ENCODE measurements at regions not wholly inside any gene's neighbourhood (a gene's known extent, or its start where the extent isn't known, plus 50 kb on each side); places are given as distances from the start of the nearest gene placed in this dataset.

- no peak for FAIRE-seq
Observed at GRCh38 chr9:111198936-111199335, 131.1 kb downstream of the OR2K2 start.

GRCh38 chr9:111197256-111197655 is 132.8 kb downstream of the OR2K2 start:
- no peak for DNase-seq (ENCODE audit: extremely low spot score, insufficient read length, low read depth)

More at GRCh38 chr9:111198936-111199335, 131.1 kb downstream of the OR2K2 start:
- DNase-seq (ENCODE audit: extremely low spot score, insufficient read length, low read depth), result no peak

DNA sequence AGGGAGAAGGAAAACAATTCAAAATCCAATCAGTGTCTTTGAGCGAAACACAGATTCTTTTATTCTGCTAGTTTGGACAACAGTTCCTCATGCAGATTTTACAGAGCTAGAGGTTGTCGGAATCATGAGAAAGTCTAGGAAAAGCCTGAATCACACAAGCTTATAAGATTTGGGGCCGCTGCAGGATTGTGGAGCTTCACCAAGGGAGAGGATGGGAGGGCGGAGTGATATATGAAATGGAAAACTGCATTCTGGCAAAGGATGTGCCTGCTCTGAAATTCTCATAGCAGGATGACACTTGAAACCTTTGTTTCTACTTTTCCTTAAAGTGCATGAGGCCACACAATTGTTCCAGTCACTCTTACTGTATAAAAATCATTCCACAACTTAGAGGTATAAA is 134.3 kb downstream of the OR2K2 start:
- FAIRE-seq (no peak), DNase-seq (ENCODE audit: extremely low spot score, insufficient read length, low read depth) (no peak)

More at GRCh38 chr9:111197256-111197655, 132.8 kb downstream of the OR2K2 start:
- FAIRE-seq, result no peak

- DNase-seq (ENCODE audit: extremely low spot score, insufficient read length, low read depth) (no peak), FAIRE-seq (no peak)
Observed at GRCh38 chr9:111193095-111193494, 136.9 kb downstream of the OR2K2 start.

- DNase-seq (ENCODE audit: extremely low spot score, insufficient read length, low read depth) (no peak), FAIRE-seq (no peak)
Observed at GRCh38 chr9:111192650-111193049, 137.4 kb downstream of the OR2K2 start.

- FAIRE-seq, result no peak
- no peak for DNase-seq (ENCODE audit: extremely low spot score, insufficient read length, low read depth)
Observed at GRCh38 chr9:111190347-111190746, 139.7 kb downstream of the OR2K2 start.

GRCh38 chr9:111187376-111187775 is 142.6 kb downstream of the OR2K2 start:
- no peak for FAIRE-seq
- DNase-seq (ENCODE audit: extremely low spot score, insufficient read length, low read depth), result no peak

DNA sequence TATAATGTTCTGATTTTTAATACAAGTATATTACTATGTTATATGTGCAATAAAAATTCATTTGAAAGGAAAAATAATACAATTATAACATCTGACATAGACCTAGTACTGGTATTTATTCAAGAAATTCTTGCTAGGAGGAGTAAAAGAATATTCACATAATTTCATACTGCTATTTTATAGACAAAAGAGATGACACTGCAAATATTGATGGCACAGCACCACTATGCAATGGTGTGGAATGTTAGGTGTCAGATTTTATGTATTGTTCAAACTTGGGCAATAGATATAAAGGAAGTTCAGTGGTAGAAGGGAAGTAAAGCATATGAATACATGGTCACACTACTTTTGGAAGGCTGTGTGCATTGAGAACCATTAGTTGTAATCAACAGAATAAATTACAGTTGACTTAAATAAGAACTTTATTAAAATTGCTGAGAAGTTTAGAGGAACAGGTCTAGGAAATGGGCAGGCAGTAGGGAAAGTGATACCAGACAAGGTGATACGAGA is 143.9 kb downstream of the OR2K2 start:
- no peak for FAIRE-seq
- DNase-seq (ENCODE audit: extremely low spot score, insufficient read length, low read depth), result no peak

DNA sequence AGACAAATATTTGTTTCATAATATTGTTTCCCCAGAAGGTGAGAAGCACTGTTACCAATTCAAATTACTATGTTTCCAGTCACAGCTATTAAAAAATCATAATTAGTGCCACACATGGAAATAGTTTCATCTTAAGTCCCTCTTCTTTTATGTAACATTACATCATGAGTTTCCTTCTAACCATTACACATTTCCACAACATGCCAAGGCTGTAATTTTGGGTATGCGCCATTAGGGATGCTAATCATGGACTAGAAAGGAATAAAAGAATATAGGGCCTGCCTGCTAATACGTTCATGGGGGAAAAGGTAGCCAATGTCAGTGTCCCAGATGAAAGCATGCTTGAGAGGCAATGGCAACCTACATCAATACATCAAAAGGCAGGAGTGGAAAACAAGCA is 142.5 kb upstream of the LPAR1 start:
- no peak for DNase-seq (ENCODE audit: extremely low spot score, insufficient read length, low read depth)
- no peak for FAIRE-seq

DNA sequence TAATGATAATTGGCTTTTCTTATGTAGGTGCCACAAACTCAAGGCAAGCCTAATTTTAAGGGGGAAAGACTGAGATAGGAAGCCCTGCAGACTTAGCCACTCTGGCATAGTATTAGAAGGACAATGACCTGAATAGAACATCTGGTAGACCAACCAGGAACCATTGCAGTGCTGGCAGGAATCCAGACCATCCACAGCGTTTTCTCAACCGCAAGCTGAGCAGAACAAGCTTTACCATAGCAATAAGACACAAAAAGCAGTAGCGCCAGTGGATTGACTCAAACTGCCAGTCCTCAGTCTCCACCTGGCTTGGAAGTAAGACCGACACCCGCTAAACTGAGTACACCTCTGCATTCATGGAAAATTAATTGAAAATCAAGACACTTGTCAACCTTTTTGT is 141.3 kb upstream of the LPAR1 start:
- no peak for DNase-seq (ENCODE audit: extremely low spot score, insufficient read length, low read depth)
- no peak for FAIRE-seq

GRCh38 chr9:111178331-111179055 is 140.2 kb upstream of the LPAR1 start:
- FAIRE-seq (no peak), DNase-seq (ENCODE audit: extremely low spot score, insufficient read length, low read depth) (no peak)

DNA sequence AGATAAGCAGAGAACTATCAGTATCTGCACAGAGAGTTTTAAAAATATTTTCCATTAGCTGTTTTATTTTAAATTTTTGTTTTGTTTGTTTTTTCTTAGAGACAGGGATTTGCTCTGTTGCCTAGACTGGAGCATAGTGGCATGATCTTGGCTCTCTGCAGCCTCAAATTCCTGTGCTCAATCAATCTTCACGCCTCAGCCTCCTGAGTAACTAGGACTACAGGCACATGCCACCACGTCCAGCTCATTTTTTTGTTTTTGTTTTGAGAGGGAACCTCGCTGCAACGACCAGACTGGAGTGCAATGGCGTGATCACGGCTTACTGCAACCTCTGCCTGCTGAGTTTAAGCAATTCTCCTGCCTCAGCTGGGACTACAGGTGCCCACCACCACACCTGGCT is 138.2 kb upstream of the LPAR1 start:
- FAIRE-seq (no peak), DNase-seq (ENCODE audit: extremely low spot score, insufficient read length, low read depth) (no peak)

- DNase-seq (ENCODE audit: extremely low spot score, insufficient read length, low read depth) (no peak), FAIRE-seq (no peak)
Observed at GRCh38 chr9:111175350-111175749, 137.1 kb upstream of the LPAR1 start.

DNA sequence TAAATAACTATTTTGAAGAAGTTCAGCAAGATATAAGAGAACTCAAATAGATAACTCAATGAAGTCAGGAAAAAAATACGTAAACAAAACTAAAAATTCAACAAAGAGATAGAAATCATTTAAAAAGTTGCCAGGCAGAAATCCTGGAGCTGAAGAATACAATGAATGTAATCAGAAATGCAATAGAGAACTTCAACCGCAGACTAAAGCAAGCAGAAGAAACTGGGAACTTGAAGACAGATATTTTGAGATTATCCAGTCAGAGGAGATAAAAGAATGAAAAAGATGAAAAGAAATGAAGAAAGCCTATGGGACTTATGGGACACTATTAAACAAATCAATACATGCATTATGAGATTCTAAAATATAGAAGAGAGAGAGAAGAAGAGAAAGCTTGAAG is 129.1 kb upstream of the LPAR1 start:
- no peak for FAIRE-seq

DNA sequence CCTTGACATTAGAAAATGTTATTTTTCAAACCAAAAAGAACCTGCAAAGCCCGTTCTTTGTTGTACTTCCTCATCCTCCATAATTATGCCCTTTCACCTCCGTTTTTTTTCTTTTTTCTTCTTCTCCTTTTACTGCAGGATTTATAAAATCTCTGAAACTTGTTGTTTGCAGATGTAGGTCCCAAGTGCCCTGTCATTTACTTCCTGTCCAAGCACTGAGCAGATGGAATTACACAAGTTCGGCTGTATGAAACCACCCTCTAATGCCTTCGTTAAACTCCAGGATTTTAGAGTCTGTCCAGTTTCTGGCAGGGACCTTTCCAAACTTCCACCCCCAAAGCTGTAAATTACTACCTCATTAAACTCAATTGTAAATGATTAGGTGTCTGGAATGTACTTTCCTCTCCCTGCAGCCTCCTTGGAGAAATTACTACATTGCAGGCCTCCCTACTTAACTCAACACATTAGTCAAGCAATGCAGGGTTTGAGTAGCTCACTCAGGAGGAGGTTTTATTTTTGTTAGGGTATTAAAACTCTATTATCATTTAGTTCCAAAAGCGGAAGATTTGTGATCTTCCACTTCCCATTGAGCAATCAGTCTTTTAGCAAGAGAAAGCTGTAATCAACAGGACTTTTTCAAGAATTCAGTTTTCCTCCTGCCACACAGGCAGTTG is 125.6 kb upstream of the LPAR1 start:
- FAIRE-seq (no peak), DNase-seq (ENCODE audit: extremely low spot score, insufficient read length, low read depth) (no peak)

More for the DNA sequence above, 129.1 kb upstream of the LPAR1 start:
- DNase-seq (ENCODE audit: extremely low spot score, insufficient read length, low read depth), result no peak

DNA sequence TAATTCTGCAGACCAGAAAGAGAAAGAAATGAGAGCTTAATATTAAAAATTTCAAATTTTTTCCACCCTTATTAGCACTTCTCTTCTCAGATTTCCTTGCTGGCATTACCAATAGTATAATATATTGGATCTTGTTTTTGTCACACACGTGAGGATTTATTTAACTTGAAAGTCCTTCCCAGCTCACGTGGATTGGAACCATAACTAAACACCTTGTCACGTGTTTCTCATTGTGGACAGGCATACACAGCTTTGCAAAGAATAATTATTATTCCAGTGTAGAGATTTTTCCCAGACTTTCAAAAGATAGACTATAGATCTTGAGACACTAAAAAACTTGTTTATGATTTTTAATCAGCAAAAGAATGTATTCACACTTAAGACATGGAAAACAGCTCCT is 123.8 kb upstream of the LPAR1 start:
- DNase-seq (ENCODE audit: extremely low spot score, insufficient read length, low read depth) (no peak), FAIRE-seq (no peak)

DNA sequence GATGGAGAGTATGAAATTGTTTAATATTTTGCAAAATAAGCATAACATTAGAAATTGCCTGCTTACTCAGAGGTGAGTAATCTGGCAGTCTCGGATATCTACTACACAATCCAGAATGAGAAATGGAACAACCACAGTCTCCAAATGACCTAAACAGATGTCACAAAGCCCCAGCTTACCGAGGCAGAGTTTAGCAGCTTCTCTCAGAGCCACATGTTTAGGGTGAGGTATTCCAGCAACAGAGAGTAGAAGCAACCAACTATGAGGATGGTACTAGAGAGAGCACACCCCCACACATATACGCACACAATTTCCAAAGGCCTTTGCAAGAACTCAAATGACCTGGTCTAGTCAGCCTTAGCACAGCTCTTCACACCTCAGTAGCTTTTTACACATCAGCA is 122.7 kb upstream of the LPAR1 start:
- DNase-seq (ENCODE audit: extremely low spot score, insufficient read length, low read depth), result no peak
- FAIRE-seq, result no peak

- FAIRE-seq, result no peak
- no peak for DNase-seq (ENCODE audit: extremely low spot score, insufficient read length, low read depth)
Observed at GRCh38 chr9:111158999-111159398, 120.7 kb upstream of the LPAR1 start.

DNA sequence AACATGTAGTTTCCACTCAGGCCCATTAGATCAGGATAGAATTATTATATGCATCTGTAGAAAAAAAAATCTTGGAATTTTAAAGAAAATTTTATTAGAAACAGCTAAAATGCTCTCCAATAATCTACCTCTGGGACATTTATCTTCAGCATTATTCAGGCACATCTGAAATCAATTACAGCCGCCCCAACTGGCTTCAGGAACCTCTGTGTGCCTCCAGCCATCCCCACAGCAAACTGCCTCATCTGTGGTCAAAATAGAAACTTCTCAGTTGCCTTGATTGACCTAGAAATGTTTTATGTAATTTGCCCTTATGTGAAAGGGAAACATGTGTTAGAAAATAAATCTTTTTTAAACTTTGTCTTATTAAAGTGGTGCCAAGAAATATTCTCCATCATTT is 120.1 kb upstream of the LPAR1 start:
- FAIRE-seq (no peak), DNase-seq (ENCODE audit: extremely low spot score, insufficient read length, low read depth) (no peak)

DNA sequence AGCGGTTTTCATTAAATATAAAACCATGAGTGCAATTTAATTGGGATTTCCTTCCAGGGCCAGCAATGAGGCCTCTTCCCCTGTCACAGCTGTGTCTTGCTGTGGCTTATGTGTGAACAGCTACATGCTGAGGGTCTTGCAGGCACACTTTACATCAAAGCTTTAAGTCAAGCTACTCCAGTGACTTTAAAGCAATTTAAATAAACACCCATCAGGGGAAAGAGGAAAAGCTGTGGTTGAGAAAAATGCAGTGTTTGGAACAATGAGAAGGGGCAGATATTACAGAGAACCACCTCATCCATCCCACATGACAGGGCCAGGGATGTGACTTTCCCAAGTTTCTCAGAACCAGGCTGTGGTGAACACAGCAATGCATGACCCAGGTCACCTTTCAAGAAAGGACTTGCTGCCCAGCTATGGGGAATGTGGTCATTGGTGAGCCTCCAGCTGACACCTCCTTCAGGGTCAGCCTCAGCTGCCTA is 115.9 kb upstream of the LPAR1 start:
- DNase-seq (ENCODE audit: extremely low spot score, insufficient read length, low read depth) (no peak), FAIRE-seq (no peak)

GRCh38 chr9:111152614-111153406 is 114.5 kb upstream of the LPAR1 start:
- DNase-seq (ENCODE audit: extremely low spot score, insufficient read length, low read depth) (no peak), FAIRE-seq (no peak)

Measured in GM18507 (cell line).